GM10248 (cell line): ENCODE measurements at regions not wholly inside any gene's neighbourhood (a gene's known extent, or its start where the extent isn't known, plus 50 kb on each side); places are given as distances from the start of the nearest gene placed in this dataset.
"Not testable (repeated sequence)": the region's sequence is repeated elsewhere in the genome, so short reads cannot be mapped to it uniquely, and the experiment has no call there.

Experiments
- CTCF ChIA-PET: fragments of 300-600 bp; sonication (Branson Sonifier 250); formaldehyde crosslinking; extraction: SDS; loops from one replicate; lab custom pipeline; 2021; ENCODE audit warnings: antibody characterized with exemption; lab: Yijun Ruan, JAX
- POLR2A ChIA-PET: fragments of 350-650 bp; sonication (Branson Sonifier 250); formaldehyde crosslinking; extraction: SDS; loops from one replicate; lab custom pipeline; 2020; ENCODE audit warnings: antibody characterized with exemption; lab: Yijun Ruan, JAX
- DNase-seq: peaks from one replicate; pipeline ENCODE4 v3.0.0; 2012; ENCODE audit errors: extremely low spot score
- TF ChIP-seq, protein P1 (sequence below): IDR thresholded peaks from 2 replicates; pipeline ENCODE4 v1.5.1; 2012; ENCODE audit warnings: mild to moderate bottlenecking, low read depth; ENCODE audit errors: extremely low read depth, missing control alignments, control extremely low read depth

DNA sequence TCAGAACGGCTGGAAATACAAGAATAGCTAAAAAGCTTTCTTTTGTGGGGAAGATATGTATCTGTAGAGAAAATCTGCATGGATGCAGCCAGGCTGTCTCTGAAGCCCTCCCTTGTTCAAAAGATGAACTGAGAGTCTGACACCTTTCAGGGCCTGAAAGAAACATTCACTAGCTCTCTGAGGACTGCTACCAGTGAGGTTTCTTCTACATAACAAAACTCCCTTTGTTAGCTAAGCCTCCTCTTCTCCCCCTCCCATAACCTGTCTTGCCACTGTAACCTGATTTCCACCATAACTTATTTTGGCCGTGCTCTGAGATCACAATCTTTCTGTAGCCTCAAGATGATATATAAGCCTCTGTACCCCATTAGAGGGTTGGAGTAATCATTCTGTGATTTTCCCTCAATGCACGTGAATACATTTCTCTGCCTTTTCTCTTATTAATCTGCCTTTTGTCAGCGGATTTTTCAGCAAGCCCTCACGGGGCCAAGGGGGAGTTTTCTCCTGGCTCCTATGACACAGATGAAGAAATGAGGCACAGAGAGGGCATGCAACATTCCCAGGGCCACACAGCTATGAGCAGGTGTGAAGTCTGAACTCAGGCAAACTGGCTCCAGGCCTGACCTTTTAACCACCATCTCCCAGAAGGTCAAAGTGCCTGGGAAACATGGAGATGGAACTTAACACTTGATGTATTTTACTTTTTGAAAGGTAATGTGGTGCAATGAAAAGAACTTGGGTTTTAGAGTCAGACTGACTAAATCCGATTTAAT is 161.6 kb upstream of the PRDX4 start:
- CTCF ChIA-PET: no interaction called here
- POLR2A ChIA-PET: no interaction called here
- no peak for DNase-seq
- TF ChIP-seq, protein P1, sequence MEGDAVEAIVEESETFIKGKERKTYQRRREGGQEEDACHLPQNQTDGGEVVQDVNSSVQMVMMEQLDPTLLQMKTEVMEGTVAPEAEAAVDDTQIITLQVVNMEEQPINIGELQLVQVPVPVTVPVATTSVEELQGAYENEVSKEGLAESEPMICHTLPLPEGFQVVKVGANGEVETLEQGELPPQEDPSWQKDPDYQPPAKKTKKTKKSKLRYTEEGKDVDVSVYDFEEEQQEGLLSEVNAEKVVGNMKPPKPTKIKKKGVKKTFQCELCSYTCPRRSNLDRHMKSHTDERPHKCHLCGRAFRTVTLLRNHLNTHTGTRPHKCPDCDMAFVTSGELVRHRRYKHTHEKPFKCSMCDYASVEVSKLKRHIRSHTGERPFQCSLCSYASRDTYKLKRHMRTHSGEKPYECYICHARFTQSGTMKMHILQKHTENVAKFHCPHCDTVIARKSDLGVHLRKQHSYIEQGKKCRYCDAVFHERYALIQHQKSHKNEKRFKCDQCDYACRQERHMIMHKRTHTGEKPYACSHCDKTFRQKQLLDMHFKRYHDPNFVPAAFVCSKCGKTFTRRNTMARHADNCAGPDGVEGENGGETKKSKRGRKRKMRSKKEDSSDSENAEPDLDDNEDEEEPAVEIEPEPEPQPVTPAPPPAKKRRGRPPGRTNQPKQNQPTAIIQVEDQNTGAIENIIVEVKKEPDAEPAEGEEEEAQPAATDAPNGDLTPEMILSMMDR: no peak

DNA sequence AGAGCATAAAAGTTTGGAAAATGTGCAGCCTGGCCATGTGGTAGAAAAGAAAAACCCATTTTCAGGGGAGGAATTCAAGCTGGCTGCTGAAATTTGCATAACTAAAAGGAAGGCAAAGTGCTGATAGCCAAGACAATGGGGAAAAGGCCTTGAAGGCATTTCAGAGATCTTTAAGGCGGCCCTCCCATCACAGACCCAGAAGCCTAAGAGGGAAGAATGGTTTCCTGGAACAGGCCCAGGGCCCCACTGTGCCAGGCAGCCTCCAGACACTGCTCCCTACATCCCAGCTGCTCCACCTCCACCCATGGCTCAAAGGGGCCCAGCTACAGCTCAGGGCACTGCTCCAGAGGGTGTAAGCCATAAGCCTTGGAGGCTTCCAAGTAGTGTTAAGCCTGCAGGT is 158.0 kb upstream of the PRDX4 start:
- DNase-seq: no peak
- ChIA-PET CTCF (no interaction called here), POLR2A (no interaction called here)
- TF ChIP-seq, protein P1: no peak

DNA sequence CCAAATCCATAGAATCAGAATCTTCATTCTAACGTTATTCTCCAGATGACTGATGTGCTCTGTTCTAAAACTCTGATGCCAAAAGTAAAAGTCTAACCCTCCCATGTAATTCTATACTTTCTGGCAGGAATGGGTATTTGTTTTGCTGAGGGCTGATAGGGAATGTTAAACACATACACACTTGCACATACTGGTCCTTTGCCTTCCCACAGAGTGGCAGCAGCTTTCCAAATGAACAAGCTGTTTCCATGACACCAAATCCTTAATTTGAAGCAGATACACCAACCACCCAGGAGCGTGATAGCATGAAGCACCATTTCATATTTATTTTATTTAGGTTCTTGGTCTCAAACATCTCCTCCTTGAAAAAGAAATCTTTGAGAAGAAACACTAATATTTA is 155.5 kb upstream of the PRDX4 start:
- no peak for DNase-seq
- CTCF ChIA-PET: no interaction called here
- POLR2A ChIA-PET: no interaction called here
- TF ChIP-seq, protein P1: no peak

DNA sequence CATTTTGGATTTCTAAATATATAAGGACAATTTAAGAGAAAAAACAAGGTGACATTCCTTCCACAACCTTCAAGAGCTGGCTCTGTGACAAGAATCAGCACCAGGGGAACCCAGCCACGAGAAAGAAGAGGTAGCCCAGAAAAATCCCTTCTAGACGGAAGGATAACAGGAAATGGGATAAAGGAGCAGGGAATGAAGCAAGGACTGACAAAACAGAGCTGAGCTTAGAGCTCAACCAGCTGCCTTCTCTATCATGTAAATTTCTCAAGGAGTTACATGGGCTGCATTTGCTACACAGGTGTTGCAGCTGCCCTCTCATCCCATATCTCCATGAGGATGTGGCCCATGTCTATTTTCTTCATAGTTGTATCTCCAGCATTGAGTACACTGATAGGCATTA is 154.2 kb upstream of the PRDX4 start:
- ChIA-PET POLR2A (no interaction called here), CTCF (no interaction called here)
- TF ChIP-seq, protein P1: no peak
- DNase-seq: no peak

DNA sequence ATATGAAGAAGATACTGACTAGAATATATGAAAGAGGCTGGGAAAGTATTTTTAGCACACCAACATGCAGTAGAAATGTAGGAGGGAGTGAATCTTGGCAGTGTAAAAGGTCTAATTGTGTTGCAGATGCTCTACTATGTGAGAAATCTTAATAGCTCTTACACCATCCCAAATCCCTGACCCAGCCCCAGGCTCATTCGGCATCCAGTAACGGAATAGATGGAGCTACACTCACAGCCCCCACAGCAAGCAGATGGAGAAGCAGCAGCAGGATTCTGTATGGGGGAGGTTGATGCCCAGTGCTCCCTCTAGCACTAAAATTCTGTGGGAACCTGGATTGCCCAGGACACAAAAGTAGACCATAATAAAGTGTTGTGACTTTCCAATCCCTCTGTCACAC is 153.2 kb upstream of the PRDX4 start:
- ChIA-PET POLR2A (no interaction called here), CTCF (no interaction called here)
- TF ChIP-seq, protein P1: no peak
- DNase-seq: no peak

DNA sequence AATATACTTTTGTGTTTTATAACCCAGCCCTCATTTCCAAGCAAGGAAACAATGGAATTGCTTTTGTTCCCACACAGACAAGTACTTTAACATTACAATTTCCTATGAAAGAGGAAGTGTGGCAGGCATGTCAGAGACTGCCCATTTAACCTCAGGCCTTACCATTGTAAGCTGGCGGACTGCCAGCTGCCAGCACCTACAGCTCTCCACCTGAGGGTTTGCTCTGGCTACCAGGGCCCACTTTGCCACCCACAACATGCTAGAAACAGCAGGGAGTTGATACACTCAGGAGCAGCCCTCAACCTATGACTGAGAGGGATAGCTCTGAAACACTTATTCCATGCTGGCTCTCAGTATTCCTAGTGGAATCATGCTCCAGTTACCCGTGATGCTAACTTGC is 152.3 kb upstream of the PRDX4 start:
- ChIA-PET POLR2A (no interaction called here), CTCF (no interaction called here)
- no peak for DNase-seq

DNA sequence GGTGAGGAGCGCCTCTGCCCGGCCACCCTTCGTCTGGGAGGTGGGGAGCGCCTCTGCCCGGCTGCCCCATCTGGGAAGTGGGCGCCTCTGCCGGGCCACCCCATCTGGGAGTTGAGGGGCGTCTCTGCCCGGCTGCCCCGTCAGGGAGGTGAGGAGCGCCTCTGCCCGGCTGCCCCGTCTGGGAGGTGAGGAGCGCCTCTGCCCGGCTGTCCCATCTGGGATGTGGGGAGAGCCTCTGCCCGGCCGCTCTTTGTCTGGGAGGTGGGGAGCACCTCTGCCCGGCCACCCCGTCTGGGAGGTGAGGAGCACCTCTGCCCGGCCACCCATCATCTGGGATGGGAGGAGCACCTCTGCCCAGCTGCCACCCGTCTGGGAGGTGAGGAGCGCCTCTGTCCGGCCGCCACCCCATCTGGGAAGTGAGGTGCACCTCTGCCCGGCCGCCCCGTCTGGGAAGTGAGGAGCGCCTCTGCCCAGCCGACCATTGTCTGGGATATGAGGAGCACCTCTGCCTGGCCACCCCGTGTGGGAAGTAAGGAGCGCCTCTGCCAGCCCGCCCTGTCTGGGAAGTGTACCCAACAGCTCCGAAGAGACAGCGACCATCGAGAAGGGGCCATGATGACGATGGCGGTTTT is 144.2 kb upstream of the PRDX4 start:
- CTCF ChIA-PET, POLR2A ChIA-PET, DNase-seq: not testable (repeated sequence)

More for the DNA sequence above, 152.3 kb upstream of the PRDX4 start:
- TF ChIP-seq, protein P1: no peak
